Kidney epithelial cell (primary cell): ENCODE measurements at regions not wholly inside any gene's neighbourhood (a gene's known extent, or its start where the extent isn't known, plus 50 kb on each side); places are given as distances from the start of the nearest gene placed in this dataset.
"Not testable (repeated sequence)": the region's sequence is repeated elsewhere in the genome, so short reads cannot be mapped to it uniquely, and the experiment has no call there.

Experiments
- DNase-seq: peaks from one replicate; pipeline ENCODE4 v3.0.0-alpha.2; 2010; ENCODE audit warnings: low read depth
- H3K27me3 ChIP-seq: 2 replicates; pipeline ENCODE4 v1.6.0; 2011; ENCODE audit warnings: low read length; ENCODE audit not compliant: control insufficient read depth, insufficient read depth
- H3K36me3 ChIP-seq: 2 replicates; pipeline ENCODE4 v1.5.1; 2011; ENCODE audit warnings: low read length; ENCODE audit not compliant: control insufficient read depth, insufficient read depth
- H3K4me3 ChIP-seq: 2 replicates; pipeline ENCODE4 v1.5.1; 2011; ENCODE audit warnings: low read depth, mild to moderate bottlenecking, control low read depth, low read length
- TF ChIP-seq, protein P1 (sequence below): IDR thresholded peaks from 2 replicates; pipeline ENCODE4 v1.5.1; 2011; ENCODE audit warnings: mild to moderate bottlenecking, moderate library complexity, low read length, control low read depth, inconsistent platforms; ENCODE audit not compliant: insufficient read depth, poor library complexity, severe bottlenecking

DNA sequence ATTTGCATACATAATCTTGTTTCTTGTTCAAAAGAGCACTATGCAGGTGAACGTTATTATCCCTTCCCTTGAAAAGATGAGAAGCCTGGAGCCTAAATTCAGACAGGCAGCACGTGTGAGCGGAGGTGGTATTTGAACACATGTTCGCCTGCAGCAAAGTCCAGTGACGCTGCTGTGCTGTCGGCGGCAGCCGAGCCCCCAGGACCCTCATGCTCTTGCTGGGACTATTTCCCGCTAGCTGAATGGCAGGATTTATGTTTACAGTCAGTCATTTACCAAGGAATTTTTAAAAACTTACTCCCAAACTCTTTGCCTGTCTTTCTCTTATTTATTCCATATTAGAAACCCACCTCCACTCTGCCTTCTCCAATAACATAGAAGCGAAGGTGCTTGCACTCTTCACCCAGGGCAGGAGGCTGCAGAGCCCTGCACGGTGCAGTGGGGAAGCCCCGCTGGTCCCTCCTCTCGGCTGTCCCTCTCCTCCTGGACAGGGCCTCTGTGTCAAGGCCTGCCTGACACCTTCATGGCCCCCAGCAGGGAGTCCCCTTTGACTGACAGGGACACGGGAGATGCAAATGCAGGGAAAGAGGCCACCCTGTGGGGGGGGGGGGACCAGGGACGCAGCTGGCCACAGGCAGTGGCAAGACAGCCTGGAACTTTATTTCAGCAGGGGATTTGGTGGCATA, 528.5 kb upstream of the B3GAT1 start:
- TF ChIP-seq, protein P1, sequence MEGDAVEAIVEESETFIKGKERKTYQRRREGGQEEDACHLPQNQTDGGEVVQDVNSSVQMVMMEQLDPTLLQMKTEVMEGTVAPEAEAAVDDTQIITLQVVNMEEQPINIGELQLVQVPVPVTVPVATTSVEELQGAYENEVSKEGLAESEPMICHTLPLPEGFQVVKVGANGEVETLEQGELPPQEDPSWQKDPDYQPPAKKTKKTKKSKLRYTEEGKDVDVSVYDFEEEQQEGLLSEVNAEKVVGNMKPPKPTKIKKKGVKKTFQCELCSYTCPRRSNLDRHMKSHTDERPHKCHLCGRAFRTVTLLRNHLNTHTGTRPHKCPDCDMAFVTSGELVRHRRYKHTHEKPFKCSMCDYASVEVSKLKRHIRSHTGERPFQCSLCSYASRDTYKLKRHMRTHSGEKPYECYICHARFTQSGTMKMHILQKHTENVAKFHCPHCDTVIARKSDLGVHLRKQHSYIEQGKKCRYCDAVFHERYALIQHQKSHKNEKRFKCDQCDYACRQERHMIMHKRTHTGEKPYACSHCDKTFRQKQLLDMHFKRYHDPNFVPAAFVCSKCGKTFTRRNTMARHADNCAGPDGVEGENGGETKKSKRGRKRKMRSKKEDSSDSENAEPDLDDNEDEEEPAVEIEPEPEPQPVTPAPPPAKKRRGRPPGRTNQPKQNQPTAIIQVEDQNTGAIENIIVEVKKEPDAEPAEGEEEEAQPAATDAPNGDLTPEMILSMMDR = no peak
- Histone ChIP-seq H3K27me3 (no peaks in the 10 kb centered on the region), H3K36me3 (no peaks in the 10 kb centered on the region), H3K4me3 (no peak overlapping the region)
- no peak for DNase-seq

- TF ChIP-seq, protein P1 = no peak
- no peaks in the 10 kb centered on the region for H3K36me3 ChIP-seq
- no peak for DNase-seq
- no peak overlapping the region for H3K4me3 ChIP-seq
- H3K27me3 ChIP-seq = no peaks in the 10 kb centered on the region
Observed at GRCh38 chr11:134939905-134940304, 527.9 kb upstream of the B3GAT1 start.

GRCh38 chr11:134939031-134939430, 527.0 kb upstream of the B3GAT1 start:
- DNase-seq = no peak
- H3K36me3 ChIP-seq = no peaks in the 10 kb centered on the region
- no peaks in the 10 kb centered on the region for H3K27me3 ChIP-seq
- TF ChIP-seq, protein P1 = no peak
- no peak overlapping the region for H3K4me3 ChIP-seq

GRCh38 chr11:134938212-134938611, 526.2 kb upstream of the B3GAT1 start:
- no peak overlapping the region for H3K4me3 ChIP-seq
- no peaks in the 10 kb centered on the region for H3K36me3 ChIP-seq
- TF ChIP-seq, protein P1 = no peak
- no peak for DNase-seq
- no peaks in the 10 kb centered on the region for H3K27me3 ChIP-seq

GRCh38 chr11:134937193-134937592, 525.2 kb upstream of the B3GAT1 start:
- H3K27me3 ChIP-seq, H3K4me3 ChIP-seq, H3K36me3 ChIP-seq, DNase-seq: not testable (repeated sequence)

DNA sequence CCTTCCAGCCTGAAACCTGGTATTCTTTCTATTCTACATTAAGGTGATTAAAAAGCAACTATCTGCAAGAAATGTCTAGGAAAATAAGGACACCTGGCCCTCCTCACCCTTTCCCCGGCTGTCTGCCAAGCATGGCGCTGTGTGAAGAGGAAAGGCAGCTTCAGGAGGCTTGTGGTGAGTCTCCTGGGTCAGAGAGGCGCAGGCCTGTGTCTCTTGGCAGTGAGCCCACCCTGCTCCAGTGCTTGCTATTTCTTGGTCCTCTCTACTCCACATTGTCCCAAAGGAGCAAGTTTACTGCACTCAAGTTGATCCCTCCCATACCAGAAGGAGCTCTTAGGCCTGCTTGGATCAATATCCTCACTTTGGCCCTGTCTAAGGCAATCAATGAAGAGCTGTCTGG, 520.7 kb upstream of the B3GAT1 start:
- TF ChIP-seq, protein P1 = no peak
- no peak for DNase-seq
- Histone ChIP-seq H3K27me3 (no peaks in the 10 kb centered on the region), H3K36me3 (no peaks in the 10 kb centered on the region), H3K4me3 (no peak overlapping the region)
